RWPE1 (cell line): ENCODE measurements at regions not wholly inside any gene's neighbourhood (a gene's known extent, or its start where the extent isn't known, plus 50 kb on each side); places are given as distances from the start of the nearest gene placed in this dataset.

Experiments
- CTCF ChIA-PET: fragments of 350-600 bp; sonication (Branson Sonifier 250); formaldehyde crosslinking; extraction: SDS; loops from one replicate; lab custom pipeline; 2021; lab: Yijun Ruan, JAX
- POLR2A ChIA-PET: fragments of 400-600 bp; formaldehyde crosslinking; extraction: SDS; loops from one replicate; lab custom pipeline; 2020; ENCODE audit warnings: antibody characterized with exemption; ENCODE audit not compliant: low non-redundant PET; lab: Yijun Ruan, JAX
- DNase-seq: peaks from one replicate; pipeline ENCODE4 v3.0.0; 2012; ENCODE audit warnings: low spot score
- H3K27ac ChIP-seq: fragments of 450-650 bp; 2 replicates; pipeline ENCODE4 v1.5.1; 2017
- CTCF ChIP-seq: fragments of 450-650 bp; conservative IDR thresholded peaks from 2 replicates; pipeline ENCODE4 v1.5.1; 2017; ENCODE audit warnings: low read depth, mild to moderate bottlenecking

GRCh38 chr15:99921101-99921500 is 187.9 kb upstream of the LYSMD4 start:
- POLR2A ChIA-PET, result no interaction called here
- H3K27ac ChIP-seq, result no peak overlapping the region
- no peak for DNase-seq
- no peak for TF ChIP-seq CTCF
- CTCF ChIA-PET, result no interaction called here

- TF ChIP-seq CTCF, result no peak
- no peak for DNase-seq
- ChIA-PET POLR2A (no interaction called here), CTCF (interaction anchor here (1.1 kb wide), 1 partner anchor 424 kb away, joined by 6 read pairs; no protein-coding TSS in a partner anchor)
- no peak overlapping the region for H3K27ac ChIP-seq
Measured at GRCh38 chr15:99918072-99918471, 184.8 kb upstream of the LYSMD4 start.

GRCh38 chr15:99917252-99917651 is 184.0 kb upstream of the LYSMD4 start:
- no peak for TF ChIP-seq CTCF
- POLR2A ChIA-PET, result no interaction called here
- no peak for DNase-seq
- CTCF ChIA-PET, result no interaction called here
- no peak overlapping the region for H3K27ac ChIP-seq

- no peak overlapping the region for H3K27ac ChIP-seq
- DNase-seq, result no peak
- CTCF ChIA-PET, result no interaction called here
- POLR2A ChIA-PET, result no interaction called here
- no peak for TF ChIP-seq CTCF
Measured at GRCh38 chr15:99916668-99917223, 183.5 kb upstream of the LYSMD4 start.

GRCh38 chr15:99914723-99915122 is 181.5 kb upstream of the LYSMD4 start:
- no peak overlapping the region for H3K27ac ChIP-seq
- no peak for DNase-seq
- no peak for TF ChIP-seq CTCF
- POLR2A ChIA-PET, result no interaction called here
- CTCF ChIA-PET, result no interaction called here

- ChIA-PET POLR2A (no interaction called here), CTCF (interaction anchor here (0.6 to 0.7 kb wide), 2 partner anchors 12 to 55 kb away, joined by 3 to 4 read pairs; no protein-coding TSS in a partner anchor)
- TF ChIP-seq CTCF, result no peak
- DNase-seq, result no peak
- no peak overlapping the region for H3K27ac ChIP-seq
Measured at GRCh38 chr15:99911816-99912215, 178.6 kb upstream of the LYSMD4 start.
